ENCODE measurements at regions not wholly inside any gene's neighbourhood (a gene's known extent, or its start where the extent isn't known, plus 50 kb on each side); places are given as distances from the start of the nearest gene placed in this dataset.

DNA sequence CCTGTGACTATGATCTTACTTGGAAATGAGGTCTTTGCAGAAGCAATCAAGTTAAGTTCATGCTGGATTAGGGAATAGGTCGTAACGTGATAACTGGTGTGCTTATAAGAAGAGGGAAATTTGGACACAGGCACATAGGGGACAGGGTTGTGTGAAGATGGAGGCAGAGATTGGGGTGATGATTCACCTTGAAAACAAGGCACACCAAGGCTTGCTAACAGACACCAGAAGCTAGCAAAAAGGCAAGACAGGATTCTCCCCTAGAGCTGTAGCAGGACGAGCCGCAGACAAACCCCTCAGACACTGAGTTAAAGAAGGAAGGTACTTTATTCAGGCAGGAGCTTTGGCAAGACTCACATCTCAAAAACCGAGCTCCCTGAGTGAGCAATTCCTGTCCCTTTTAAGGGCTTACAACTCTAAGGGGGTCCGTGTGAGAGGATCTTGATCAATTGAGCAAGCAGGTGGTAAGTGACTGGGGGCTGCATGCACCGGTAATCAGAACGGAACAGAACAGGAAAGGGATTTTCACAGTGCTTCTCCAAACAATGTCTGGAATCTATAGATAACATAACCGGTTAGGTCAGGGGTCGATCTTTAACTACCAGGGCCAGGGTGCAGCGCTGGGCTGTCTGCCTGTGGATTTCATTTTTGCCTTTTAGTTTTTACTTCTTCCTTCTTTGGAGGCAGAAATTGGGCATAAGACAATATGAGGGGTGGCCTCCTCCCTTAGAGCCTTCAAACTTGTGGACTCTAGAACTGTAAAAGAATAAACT lies 57.5 kb upstream of the S1PR3 start:
- peak; percentile 34 for DNase-seq (ENCODE audit: extremely low spot score)
- Histone ChIP-seq H3K27me3 (no peaks in the 10 kb centered on the region), H3K9me3 (no peaks in the 10 kb centered on the region), H3K4me1 (peaks cover 0 to 24% (median 17%) of the 10 kb centered on the region in 4 donors), H3K27ac (replicated peaks in 1 of 4) (no peak overlapping the region), H3K36me3 (no peaks in the 10 kb centered on the region), H3K4me3 (no peak overlapping the region)
- TF ChIP-seq, protein P1, sequence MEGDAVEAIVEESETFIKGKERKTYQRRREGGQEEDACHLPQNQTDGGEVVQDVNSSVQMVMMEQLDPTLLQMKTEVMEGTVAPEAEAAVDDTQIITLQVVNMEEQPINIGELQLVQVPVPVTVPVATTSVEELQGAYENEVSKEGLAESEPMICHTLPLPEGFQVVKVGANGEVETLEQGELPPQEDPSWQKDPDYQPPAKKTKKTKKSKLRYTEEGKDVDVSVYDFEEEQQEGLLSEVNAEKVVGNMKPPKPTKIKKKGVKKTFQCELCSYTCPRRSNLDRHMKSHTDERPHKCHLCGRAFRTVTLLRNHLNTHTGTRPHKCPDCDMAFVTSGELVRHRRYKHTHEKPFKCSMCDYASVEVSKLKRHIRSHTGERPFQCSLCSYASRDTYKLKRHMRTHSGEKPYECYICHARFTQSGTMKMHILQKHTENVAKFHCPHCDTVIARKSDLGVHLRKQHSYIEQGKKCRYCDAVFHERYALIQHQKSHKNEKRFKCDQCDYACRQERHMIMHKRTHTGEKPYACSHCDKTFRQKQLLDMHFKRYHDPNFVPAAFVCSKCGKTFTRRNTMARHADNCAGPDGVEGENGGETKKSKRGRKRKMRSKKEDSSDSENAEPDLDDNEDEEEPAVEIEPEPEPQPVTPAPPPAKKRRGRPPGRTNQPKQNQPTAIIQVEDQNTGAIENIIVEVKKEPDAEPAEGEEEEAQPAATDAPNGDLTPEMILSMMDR (IDR thresholded peaks at IDR 0.05) = no peak
- no peak for TF ChIP-seq POLR2AphosphoS5 (IDR thresholded peaks at IDR 0.05)
- WGBS = 89% methylated on average over 11 of the region's 11 CpGs
- intact Hi-C loops (cut with DNase I) = no loop called here

DNA sequence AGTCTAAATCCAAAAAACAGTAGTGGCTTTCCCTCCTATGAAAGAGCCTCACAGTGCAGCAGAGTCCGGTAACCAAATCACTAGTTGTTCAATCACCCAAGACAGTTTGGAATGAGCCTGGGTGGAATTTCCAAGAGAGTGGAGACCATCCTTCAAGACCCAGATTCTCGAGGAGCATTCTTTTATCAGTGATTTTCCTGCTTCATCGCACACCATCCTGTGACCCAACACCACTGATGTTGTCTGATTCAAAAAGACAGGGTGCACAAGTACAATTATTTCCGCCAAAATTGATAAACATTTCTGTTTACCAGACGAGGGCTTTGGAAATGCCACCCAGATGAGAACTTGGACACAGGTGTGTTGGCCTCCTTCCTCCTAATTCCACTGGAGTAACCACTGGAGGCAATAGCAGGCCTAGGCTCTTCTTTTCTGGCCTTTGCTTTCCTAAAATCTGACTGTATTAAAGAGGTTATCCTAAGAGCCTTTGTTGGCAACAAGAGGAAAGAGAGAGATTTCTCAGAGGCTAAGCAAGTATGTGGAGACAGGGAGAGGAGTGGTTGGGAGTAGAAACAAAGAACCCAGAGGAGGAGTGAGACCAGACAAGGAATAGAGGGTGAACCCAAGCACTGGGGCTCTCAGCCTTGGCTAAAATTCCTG lies 56.3 kb upstream of the S1PR3 start:
- no peak for TF ChIP-seq POLR2AphosphoS5 (IDR thresholded peaks at IDR 0.05)
- no peak for TF ChIP-seq POLR2A (IDR thresholded peaks at IDR 0.05; ENCODE audit: low read depth)
- TF ChIP-seq, protein P1 (IDR thresholded peaks at IDR 0.05) = no peak
- no peak for TF ChIP-seq EP300 (IDR thresholded peaks at IDR 0.05)
- peak; percentile 78 for DNase-seq (ENCODE audit: extremely low spot score)
- Histone ChIP-seq H3K27me3 (no peaks in the 10 kb centered on the region), H3K36me3 (no peaks in the 10 kb centered on the region), H3K4me1 (peaks cover 0 to 24% (median 17%) of the 10 kb centered on the region in 4 donors), H3K4me3 (no peak overlapping the region), H3K27ac (replicated peaks in 1 of 4) (peak overlapping the region in 1 of 4 donors; percentile 11), H3K9me3 (no peaks in the 10 kb centered on the region)
- intact Hi-C loops (cut with DNase I) = no loop called here
- 93% methylated on average over 5 of the region's 5 CpGs for WGBS

DNA sequence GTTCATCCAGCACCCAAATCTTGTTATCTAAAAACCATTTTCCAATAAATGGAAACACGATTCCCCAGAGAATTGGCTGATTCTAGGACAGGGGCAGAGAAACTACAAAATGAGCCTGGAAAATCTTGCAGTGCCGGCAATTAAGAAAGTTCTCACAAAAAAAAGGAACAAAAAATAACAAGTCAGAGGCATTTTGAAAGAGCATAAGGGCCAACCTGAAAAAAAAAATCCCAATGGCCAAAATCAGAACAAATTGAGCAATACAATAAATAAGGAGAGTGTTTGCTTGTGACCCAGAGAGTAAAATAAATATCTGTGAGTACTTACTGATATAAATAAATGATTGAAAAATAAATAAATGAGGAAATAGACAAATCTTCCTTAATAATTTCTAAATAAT lies 55.1 kb upstream of the S1PR3 start:
- Histone ChIP-seq H3K4me3 (no peak overlapping the region), H3K9me3 (no peaks in the 10 kb centered on the region), H3K36me3 (no peaks in the 10 kb centered on the region), H3K27me3 (no peaks in the 10 kb centered on the region), H3K27ac (replicated peaks in 1 of 4) (peak overlapping the region in 3 of 4 donors; percentile 10 to 35 (median 20)), H3K4me1 (peaks cover 0 to 24% (median 17%) of the 10 kb centered on the region in 4 donors)
- WGBS = 68% methylated on average over 2 of the region's 2 CpGs
- DNase-seq (ENCODE audit: extremely low spot score) = peak; percentile 34
- intact Hi-C loops (cut with DNase I) = no loop called here
- TF ChIP-seq POLR2AphosphoS5 (IDR thresholded peaks at IDR 0.05) (no peak), EP300 (IDR thresholded peaks at IDR 0.05) (no peak), POLR2A (IDR thresholded peaks at IDR 0.05; ENCODE audit: low read depth) (no peak)
- TF ChIP-seq, protein P1 (IDR thresholded peaks at IDR 0.05) = no peak

- peaks cover 0 to 24% (median 17%) of the 10 kb centered on the region in 4 donors for H3K4me1 ChIP-seq
- no peaks in the 10 kb centered on the region for H3K27me3 ChIP-seq
- no peak overlapping the region for H3K4me3 ChIP-seq
- 23% methylated on average over 5 of the region's 5 CpGs for WGBS
- H3K9me3 ChIP-seq = no peaks in the 10 kb centered on the region
- intact Hi-C loops (cut with DNase I) = no loop called here
- TF ChIP-seq POLR2A (IDR thresholded peaks at IDR 0.05; ENCODE audit: low read depth) (no peak), POLR2AphosphoS5 (IDR thresholded peaks at IDR 0.05) (peak; percentile 34 to 64)
- DNase-seq (ENCODE audit: extremely low spot score) = peak; percentile 93
- H3K27ac ChIP-seq (replicated peaks in 1 of 4) = peak overlapping the region in 3 of 4 donors; percentile 10 to 35 (median 20)
- H3K36me3 ChIP-seq = no peaks in the 10 kb centered on the region
Measured at GRCh38 chr9:88936668-88937067, 54.6 kb upstream of the S1PR3 start.

DNA sequence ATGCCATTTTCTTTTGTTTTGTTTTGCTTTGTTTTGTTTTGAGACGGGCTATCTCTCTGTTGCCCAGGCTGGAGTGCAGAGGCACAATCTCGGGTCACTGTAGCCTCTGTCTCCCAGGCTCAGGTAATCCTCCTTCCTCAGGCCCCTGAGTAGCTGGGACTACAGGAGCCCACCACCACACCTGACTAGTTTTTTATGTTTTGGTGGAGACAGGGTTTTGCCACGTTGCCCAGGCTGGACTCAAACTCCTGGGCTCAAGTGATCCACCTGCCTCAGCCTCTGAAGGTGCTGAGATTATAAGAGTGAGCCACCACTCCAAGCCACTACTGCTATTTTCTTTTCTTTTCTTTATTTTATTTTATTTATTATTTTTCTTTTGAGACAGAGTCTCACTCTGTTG lies 54.0 kb upstream of the S1PR3 start:
- intact Hi-C loops (cut with DNase I) = no loop called here

More for the DNA sequence above, 54.0 kb upstream of the S1PR3 start:
- Histone ChIP-seq H3K27ac (replicated peaks in 1 of 4) (peak overlapping the region in 2 of 4 donors; percentile 20 to 25), H3K27me3 (no peaks in the 10 kb centered on the region), H3K9me3 (no peaks in the 10 kb centered on the region), H3K4me1 (peaks cover 0 to 24% (median 17%) of the 10 kb centered on the region in 4 donors), H3K36me3 (no peaks in the 10 kb centered on the region), H3K4me3 (no peak overlapping the region)
- peak; percentile 66 for DNase-seq (ENCODE audit: extremely low spot score)
- TF ChIP-seq, protein P1 (IDR thresholded peaks at IDR 0.05) = no peak
- TF ChIP-seq EP300 (IDR thresholded peaks at IDR 0.05) = no peak
- TF ChIP-seq POLR2AphosphoS5 (IDR thresholded peaks at IDR 0.05) = no peak
- no peak for TF ChIP-seq POLR2A (IDR thresholded peaks at IDR 0.05; ENCODE audit: low read depth)
- WGBS = 91% methylated on average over 3 of the region's 3 CpGs
